ENCODE measurements at regions not wholly inside any gene's neighbourhood (a gene's known extent, or its start where the extent isn't known, plus 50 kb on each side); places are given as distances from the start of the nearest gene placed in this dataset.

DNA sequence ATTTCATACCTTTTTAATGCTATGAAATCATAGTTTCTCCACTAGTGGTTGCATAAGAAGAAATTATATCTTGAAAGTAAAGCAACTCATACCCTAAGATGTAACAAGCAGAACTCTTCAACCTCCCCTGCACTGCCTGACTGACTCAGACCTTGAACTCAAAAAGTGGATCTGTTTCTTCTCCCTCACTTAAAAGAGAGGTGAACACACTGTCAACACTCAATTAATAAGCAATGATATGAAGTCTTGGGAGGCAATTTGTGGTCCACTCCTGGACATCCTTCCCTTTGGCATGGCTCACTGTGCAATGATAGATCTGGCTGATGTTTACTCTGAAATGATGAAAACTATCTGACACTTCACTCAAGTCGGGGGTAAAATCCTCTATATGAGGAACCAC, 282.0 kb upstream of the DKK2 start:
- H3K4me1 ChIP-seq (ENCODE audit: control insufficient read depth, insufficient read depth, low read length), result no peaks in the 10 kb centered on the region
- no peaks in the 10 kb centered on the region for H3K9me3 ChIP-seq (ENCODE audit: control insufficient read depth, insufficient read depth, low read length)
- 0 out of 2 replicates have a peak, but pooled peaks cover 3% of the 10 kb centered on the region for H3K27me3 ChIP-seq (ENCODE audit: control insufficient read depth, insufficient read depth, low read length)
- no peak overlapping the region for H3K9ac ChIP-seq (ENCODE audit: low read depth, low read length)
- no peak for DNase-seq
- H3K79me1 ChIP-seq (ENCODE audit: low read depth in 1 of 2, low read length in 2 of 2), result no peaks in the 10 kb centered on the region
- H3K18ac ChIP-seq (ENCODE audit: low read depth, low read length), result no peak overlapping the region
- ChIA-PET CTCF (no interaction called here), POLR2A (ENCODE audit: unreplicated experiment) (no interaction called here)
- no CpG with 5 or more reads among the region's 1 CpG for WGBS, 2 experiments (ENCODE audit: extremely low coverage in 2 of 2, insufficient read length in 1 of 2)
- ATAC-seq (ENCODE audit: low read depth), result no peak
- H2AK5ac ChIP-seq (ENCODE audit: low read depth, low read length), result no peak overlapping the region
- H3K27ac ChIP-seq (ENCODE audit: insufficient read depth, low read length), result no peak overlapping the region
- no peak overlapping the region for H4K8ac ChIP-seq (ENCODE audit: low read depth in 2 of 2, low read length in 2 of 2)
- intact Hi-C loops (cut with micrococcal nuclease), result loop anchor here (5.0 to 10.0 kb wide), 2 partner anchors 34 to 57 kb away; no protein-coding TSS in a partner anchor
- TF ChIP-seq MAZ (IDR thresholded peaks at IDR 0.05; ENCODE audit: borderline replicate concordance, low read depth, low read length) (no peak), USF2 (IDR thresholded peaks at IDR 0.05; ENCODE audit: low read depth, low read length) (no peak), ELK1 (IDR thresholded peaks at IDR 0.05; ENCODE audit: borderline replicate concordance, low read depth, low read length) (no peak), RAD21 (IDR thresholded peaks at IDR 0.05; ENCODE audit: low read length) (no peak), CTCF (conservative IDR thresholded peaks at IDR 0.05; ENCODE audit: low read depth, low read length) (no peak), RFX5 (IDR thresholded peaks at IDR 0.05; ENCODE audit: low read depth, low read length) (no peak), CEBPB (IDR thresholded peaks at IDR 0.05; ENCODE audit: low read depth, low read length) (no peak), MXI1 (IDR thresholded peaks at IDR 0.05; ENCODE audit: borderline replicate concordance, low read depth, low read length) (no peak), BHLHE40 (IDR thresholded peaks at IDR 0.05; ENCODE audit: low read depth, low read length) (no peak), FOS (IDR thresholded peaks at IDR 0.05; ENCODE audit: low read depth, low read length) (no peak), RCOR1 (IDR thresholded peaks at IDR 0.05; ENCODE audit: insufficient replicate concordance, low read length) (no peak), CHD1 (IDR thresholded peaks at IDR 0.05; ENCODE audit: low read depth, low read length) (no peak), SMC3 (IDR thresholded peaks at IDR 0.05; ENCODE audit: low read depth, low read length) (no peak), MAFK (IDR thresholded peaks at IDR 0.05; ENCODE audit: low read depth, low read length) (no peak), NFE2L2 (IDR thresholded peaks at IDR 0.05; ENCODE audit: low read depth, low read length) (no peak)
- no peak overlapping the region for H4K91ac ChIP-seq (ENCODE audit: insufficient read depth, low read depth, low read length)
- H2BK20ac ChIP-seq (ENCODE audit: low read depth, low read length), result no peak overlapping the region
- no peak overlapping the region for H4K5ac ChIP-seq (ENCODE audit: low read depth, low read length)
- no peaks in the 10 kb centered on the region for H4K20me1 ChIP-seq (ENCODE audit: insufficient read depth, low read length)
- H2BK5ac ChIP-seq (ENCODE audit: low read depth, low read length, poor library complexity, severe bottlenecking), result no peak overlapping the region
- H3K36me3 ChIP-seq (ENCODE audit: control insufficient read depth, insufficient read depth, low read length), result no peaks in the 10 kb centered on the region
- no peak overlapping the region for H3K14ac ChIP-seq (replicated peaks; ENCODE audit: low read depth, low read length)
- no peak overlapping the region for H3K4me3 ChIP-seq (ENCODE audit: insufficient read depth, low read depth, low read length)
- in situ Hi-C loops (cut with MboI; ENCODE audit: low sequenced_read_pairs), result no loop called here
- H3K4me2 ChIP-seq (ENCODE audit: low read depth, low read length), result no peak overlapping the region
- no peak overlapping the region for H3K23ac ChIP-seq (ENCODE audit: low read depth, low read length)
- H2AK9ac ChIP-seq (replicated peaks; ENCODE audit: low read depth, low read length, poor library complexity), result no peak overlapping the region
- H3K56ac ChIP-seq (ENCODE audit: extremely low read depth, insufficient read depth, low read length), result no peak overlapping the region
- dilution Hi-C loops (cut with HindIII; ENCODE audit: low sequenced_read_pairs, unreplicated experiment), result no loop called here
- no peak overlapping the region for H2BK120ac ChIP-seq (ENCODE audit: low read depth, low read length)
- H2BK15ac ChIP-seq (ENCODE audit: low read depth, low read length), result no peak overlapping the region
- H2AFZ ChIP-seq (replicated peaks; ENCODE audit: low read length, poor library complexity), result no peak overlapping the region
- no TSS peak for BruUV-seq (replicated peaks)
- H3K4ac ChIP-seq (ENCODE audit: low read depth, low read length), result no peak overlapping the region
- H3K9me1 ChIP-seq (ENCODE audit: insufficient read depth, low read length), result no peaks in the 10 kb centered on the region
